Fibroblast of villous mesenchyme (primary cell): ENCODE measurements at regions not wholly inside any gene's neighbourhood (a gene's known extent, or its start where the extent isn't known, plus 50 kb on each side); places are given as distances from the start of the nearest gene placed in this dataset.

Source experiments
- DNase-seq: peaks from one replicate; pipeline ENCODE4 v3.0.0-alpha.2; 2010; ENCODE audit warnings: low read depth
- H3K4me3 ChIP-seq: 2 replicates; pipeline ENCODE4 v1.5.1; 2011; ENCODE audit warnings: low read depth, mild to moderate bottlenecking, low read length
- TF ChIP-seq, protein P1 (sequence below): IDR thresholded peaks from 2 replicates; pipeline ENCODE4 v1.5.1; 2012; ENCODE audit warnings: low read depth, mild to moderate bottlenecking, low read length; ENCODE audit not compliant: insufficient read depth

DNA sequence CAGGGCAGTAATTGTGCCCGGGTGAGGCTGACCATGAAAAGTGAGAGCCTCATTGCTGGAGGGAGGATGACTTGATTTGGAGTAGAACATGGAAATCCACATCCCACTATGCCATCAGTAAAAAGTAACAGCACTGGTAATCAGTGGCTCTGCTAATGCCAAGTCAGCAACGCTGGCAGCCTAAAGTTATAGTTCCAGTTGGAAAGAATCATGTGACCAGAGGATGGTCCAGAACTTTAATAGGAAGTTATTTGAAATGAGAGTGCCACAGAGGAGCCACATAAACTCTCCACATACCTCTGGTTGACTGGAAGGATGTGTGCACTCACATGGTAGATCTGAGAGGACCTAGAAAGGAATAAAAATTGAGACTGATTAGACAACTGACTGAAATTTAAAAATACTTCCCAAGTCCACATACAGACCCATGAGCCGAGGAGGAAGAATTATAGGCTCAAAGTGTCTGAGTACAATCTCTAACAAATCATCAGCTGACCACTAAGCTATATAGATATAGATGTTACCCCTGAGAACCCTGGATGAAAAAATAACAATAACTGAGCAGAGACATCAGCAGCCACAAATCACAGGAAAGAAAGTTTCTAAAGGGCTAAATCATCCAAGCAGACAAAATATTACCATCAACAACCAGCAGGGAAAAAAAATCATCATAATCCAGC lies 346.8 kb downstream of the STK39 start:
- TF ChIP-seq, protein P1, sequence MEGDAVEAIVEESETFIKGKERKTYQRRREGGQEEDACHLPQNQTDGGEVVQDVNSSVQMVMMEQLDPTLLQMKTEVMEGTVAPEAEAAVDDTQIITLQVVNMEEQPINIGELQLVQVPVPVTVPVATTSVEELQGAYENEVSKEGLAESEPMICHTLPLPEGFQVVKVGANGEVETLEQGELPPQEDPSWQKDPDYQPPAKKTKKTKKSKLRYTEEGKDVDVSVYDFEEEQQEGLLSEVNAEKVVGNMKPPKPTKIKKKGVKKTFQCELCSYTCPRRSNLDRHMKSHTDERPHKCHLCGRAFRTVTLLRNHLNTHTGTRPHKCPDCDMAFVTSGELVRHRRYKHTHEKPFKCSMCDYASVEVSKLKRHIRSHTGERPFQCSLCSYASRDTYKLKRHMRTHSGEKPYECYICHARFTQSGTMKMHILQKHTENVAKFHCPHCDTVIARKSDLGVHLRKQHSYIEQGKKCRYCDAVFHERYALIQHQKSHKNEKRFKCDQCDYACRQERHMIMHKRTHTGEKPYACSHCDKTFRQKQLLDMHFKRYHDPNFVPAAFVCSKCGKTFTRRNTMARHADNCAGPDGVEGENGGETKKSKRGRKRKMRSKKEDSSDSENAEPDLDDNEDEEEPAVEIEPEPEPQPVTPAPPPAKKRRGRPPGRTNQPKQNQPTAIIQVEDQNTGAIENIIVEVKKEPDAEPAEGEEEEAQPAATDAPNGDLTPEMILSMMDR = no peak
- H3K4me3 ChIP-seq = no peak overlapping the region
- DNase-seq = no peak

DNA sequence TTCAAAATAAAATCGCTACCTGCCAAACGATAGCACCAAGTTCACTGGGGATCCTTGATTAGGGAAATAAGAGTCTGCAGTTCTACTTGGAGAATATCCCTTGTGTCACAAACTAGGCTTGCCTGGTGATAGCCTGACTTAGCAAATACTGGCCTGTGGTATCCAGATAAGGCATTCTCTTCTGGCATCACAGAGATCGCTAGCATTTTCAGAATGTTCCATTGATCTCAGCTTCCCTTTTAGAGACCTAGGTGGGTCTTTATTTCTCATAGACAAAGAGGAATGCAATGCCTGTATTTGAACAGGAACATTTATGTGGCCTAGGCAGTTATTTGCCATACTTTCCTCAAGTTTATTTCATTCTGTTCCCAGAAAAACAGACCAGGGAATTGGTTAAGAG lies 349.1 kb downstream of the STK39 start:
- TF ChIP-seq, protein P1 = no peak
- H3K4me3 ChIP-seq = no peak overlapping the region
- no peak for DNase-seq

DNA sequence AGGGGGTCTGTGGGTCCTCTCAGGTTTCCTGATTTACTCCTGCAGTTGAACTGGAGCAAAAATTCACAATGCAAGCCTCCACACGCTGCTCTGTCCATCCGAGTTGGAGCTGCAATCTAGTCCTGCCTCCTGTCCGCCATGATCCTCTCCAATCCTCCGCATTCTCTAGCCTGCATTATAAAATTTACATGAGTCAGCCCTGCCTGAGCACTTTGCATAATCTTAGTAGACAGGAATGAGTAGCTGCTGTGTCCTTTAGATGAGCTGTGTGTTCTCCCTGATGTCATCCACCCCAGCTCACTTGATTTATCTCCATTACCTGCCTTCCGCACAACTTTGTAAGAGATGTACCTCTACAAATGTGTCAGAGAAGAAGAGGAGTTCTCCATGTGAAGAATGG lies 355.6 kb downstream of the STK39 start:
- TF ChIP-seq, protein P1 = no peak
- no peak for DNase-seq
- H3K4me3 ChIP-seq = no peak overlapping the region

DNA sequence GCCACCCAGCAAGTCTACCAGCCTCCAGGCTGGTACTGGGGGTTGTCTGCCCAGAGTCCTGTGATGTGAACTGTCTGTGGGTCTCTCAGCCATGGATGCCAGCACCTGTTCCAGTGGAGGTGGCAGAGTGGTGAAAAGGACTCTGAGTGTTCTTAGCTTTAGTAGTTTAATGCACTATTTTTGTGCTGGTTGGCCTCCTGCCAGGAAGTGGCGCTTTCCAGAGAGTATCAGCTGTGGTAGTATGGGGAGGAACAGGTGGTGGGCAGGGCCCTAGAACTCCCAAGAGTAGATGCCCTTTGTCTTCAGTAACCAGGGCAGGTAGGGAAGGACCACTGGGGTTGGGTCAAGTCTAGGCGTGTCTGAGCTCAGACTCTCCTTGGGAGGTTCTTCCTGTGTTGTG lies 356.7 kb downstream of the STK39 start:
- H3K4me3 ChIP-seq = no peak overlapping the region
- TF ChIP-seq, protein P1 = no peak
- DNase-seq = no peak

DNA sequence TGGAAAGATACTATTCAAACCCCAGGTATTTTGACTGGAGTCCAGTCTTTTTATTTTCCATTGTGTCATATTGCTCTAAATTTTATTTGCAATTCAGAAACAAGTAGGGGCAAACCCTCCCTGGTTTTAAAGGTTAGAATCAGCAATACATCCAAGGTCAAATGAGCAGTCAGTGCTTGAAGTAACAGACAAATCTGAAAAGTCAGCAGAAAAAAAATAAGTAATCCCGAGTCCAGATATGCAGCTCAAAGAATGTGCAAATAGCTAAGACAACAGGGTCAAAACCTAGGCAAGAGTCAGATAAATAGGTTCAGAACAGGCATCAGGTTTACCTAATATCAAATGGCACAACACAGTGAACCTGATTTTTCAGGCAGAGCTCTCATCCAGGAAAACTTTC lies 367.0 kb downstream of the STK39 start:
- DNase-seq = no peak
- TF ChIP-seq, protein P1 = no peak
- H3K4me3 ChIP-seq = no peak overlapping the region

DNA sequence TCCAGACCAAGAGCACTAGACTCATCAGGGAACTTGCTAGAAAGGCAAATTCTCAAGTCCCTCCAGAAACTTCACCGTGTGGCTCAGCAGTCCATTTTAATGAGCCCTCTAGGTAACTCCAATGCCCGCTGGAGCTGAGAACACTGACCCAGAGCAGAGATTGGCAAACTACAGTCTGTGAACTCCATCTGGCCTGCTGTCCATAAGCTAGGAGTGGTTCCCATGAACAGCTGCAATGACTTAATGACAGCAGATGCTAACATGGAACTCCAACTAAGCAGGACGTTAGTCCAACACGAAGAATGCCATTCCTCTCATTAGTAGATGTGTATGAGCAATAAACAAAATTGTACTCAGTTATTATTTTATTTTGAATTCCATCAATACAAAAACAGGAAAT lies 371.9 kb downstream of the STK39 start:
- no peak for DNase-seq
- no peak overlapping the region for H3K4me3 ChIP-seq
- TF ChIP-seq, protein P1 = no peak

DNA sequence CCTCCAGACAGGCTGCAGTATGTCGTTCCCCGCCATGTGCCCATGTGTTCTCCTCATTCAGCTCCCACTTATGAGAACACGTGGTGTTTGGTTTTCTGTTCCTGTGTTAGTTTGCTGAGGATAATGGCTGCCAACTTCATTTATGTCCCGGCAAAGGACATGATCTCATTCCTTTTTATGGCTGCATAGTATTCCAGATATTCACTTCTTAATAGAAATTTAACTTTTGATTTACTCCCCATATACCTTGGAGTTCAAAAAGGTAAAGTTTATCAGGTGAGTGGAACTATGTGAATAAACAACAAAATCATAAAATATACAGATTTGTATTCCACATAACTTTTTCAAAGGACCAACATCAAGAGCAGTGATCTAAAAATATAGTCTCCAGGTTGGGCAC lies 372.6 kb downstream of the STK39 start:
- H3K4me3 ChIP-seq = no peak overlapping the region
- TF ChIP-seq, protein P1 = no peak
- DNase-seq = no peak
